ENCODE measurements at regions not wholly inside any gene's neighbourhood (a gene's known extent, or its start where the extent isn't known, plus 50 kb on each side); places are given as distances from the start of the nearest gene placed in this dataset.

GRCh38 chr12:58242796-58243630 lies 301.6 kb downstream of the ATP23 start:
- TF ChIP-seq REST (IDR thresholded peaks at IDR 0.05; ENCODE audit: insufficient replicate concordance, low read depth) (no peak), POLR2AphosphoS5 (IDR thresholded peaks at IDR 0.05; ENCODE audit: low read depth) (no peak), CTCF (IDR thresholded peaks at IDR 0.05; ENCODE audit: insufficient read depth, low read length) (no peak), GABPA (IDR thresholded peaks at IDR 0.05; ENCODE audit: low read depth) (no peak), SPI1 (IDR thresholded peaks at IDR 0.05; ENCODE audit: borderline replicate concordance, low read depth) (no peak)

Data from HL-60 (cell line).